HG02840 (cell line): ENCODE measurements at regions not wholly inside any gene's neighbourhood (a gene's known extent, or its start where the extent isn't known, plus 50 kb on each side); places are given as distances from the start of the nearest gene placed in this dataset.

Experiments used
- ATAC-seq: cut with Tn5 transposase; IDR thresholded peaks from one replicate; pipeline ENCODE4 v1.9.1; 2021; ENCODE audit warnings: mild to moderate bottlenecking, moderate library complexity, moderate number of reproducible peaks; ENCODE audit not compliant: unreplicated experiment, low FRiP score

DNA sequence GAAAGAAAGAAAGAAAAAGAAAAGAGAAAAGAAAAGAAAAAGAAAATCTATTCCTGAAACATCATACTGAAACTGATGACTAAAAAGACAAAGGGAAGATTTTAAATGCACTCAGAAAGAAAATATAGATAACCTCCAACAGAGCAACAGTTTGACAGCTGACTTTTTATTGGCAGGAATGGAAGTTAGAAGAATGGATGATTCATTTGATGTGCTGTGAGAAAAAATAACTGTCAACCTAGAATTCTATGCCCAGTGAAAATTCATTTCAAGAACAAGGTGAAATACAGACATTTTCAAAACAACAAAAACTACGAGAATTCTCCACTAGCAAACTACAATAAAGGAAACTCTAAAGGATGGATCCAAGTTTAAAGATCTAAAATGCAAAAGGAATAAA lies 50.5 kb upstream of the HSPA12A start:
- no peak for ATAC-seq

DNA sequence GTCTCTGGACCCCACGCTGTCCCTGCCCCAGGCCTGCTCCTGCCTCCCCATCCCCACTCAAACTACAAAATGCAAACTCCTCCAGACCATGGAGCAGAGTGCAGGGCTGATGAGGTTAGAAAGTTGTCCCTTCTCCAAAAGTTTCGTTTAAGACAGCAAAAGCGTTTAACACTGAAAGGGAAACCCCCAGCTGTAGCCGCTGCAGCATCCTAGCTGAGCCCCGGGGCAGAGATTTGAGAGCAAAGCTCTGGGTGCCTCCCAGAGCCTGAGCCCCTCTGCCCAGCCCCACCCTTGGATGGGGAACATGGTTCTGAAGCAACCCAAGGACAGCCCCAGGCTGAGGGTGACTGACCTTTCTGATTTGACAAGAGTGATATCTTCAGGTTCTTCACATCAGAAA lies 52.8 kb upstream of the ENO4 start:
- ATAC-seq, result no peak

DNA sequence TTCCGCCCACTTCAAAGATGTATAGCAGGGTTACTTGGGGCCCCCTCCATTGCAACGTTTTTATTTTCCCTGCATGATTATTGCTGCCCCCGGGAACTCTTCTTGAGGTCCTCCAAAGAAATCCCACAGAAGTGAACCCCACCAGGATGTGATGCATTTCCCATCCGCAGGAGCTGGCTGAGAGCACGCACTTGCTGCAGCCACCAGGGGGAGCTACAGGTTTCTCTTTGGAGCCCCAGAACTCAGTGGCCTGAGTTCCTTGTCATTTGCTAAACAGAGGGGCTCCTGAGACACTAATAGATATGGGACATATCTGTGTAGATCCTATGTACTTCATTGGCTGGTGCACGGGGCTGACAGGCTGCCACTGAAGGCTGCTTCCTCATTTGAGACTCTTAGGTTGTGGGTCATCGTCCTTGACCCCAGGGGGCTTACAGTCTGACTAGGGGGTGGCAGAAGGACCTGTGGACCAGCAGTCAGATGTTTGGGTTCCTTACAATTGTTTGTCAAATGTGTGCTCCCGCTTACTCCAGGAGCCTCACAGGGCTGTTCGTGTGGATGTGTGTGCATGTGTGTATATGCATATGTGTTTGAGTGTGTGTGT lies 52.3 kb upstream of the ENO4 start:
- ATAC-seq, result peak; percentile 60

DNA sequence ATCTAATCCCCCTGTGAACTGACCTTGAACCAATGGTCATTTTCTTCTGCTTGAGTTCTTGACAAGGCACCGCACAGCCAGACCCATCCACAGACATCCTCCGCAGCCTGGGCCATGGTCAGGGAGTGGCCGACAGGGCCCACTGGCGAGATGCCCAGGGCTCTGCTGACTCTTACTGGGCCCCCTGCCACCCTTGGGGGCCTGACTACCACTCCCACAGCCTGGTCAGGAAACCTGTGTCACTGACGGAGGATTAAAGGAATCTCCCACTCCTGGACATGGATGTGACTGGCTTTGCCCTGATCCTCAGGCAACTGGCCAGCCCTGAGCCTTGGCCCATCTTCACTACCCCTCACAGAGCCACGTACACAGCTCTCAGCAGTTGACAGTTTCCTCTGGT lies 50.4 kb upstream of the ENO4 start:
- ATAC-seq, result no peak
